Mesenchymal stem cell (in vitro differentiated cells and primary cell): ENCODE measurements at regions not wholly inside any gene's neighbourhood (a gene's known extent, or its start where the extent isn't known, plus 50 kb on each side); places are given as distances from the start of the nearest gene placed in this dataset.

Experiments used
- DNase-seq: peaks from one replicate; pipeline ENCODE4 v3.0.0-alpha.2; 2013
- H2AFZ ChIP-seq: one replicate; pipeline ENCODE4 v1.6.1; 2013; ENCODE audit warnings: low read depth, mild to moderate bottlenecking, control low read depth, inconsistent platforms, low read length, moderate library complexity
- H2AK5ac ChIP-seq: 2 replicates; pipeline ENCODE4 v1.6.1; 2013; ENCODE audit warnings: low read length, moderate library complexity, mild to moderate bottlenecking, inconsistent platforms; ENCODE audit not compliant: severe bottlenecking
- H2BK120ac ChIP-seq: one replicate; pipeline ENCODE4 v1.6.1; 2013; ENCODE audit warnings: low read depth, mild to moderate bottlenecking, inconsistent platforms, low read length, moderate library complexity
- H2BK12ac ChIP-seq, 2 experiments: one replicate each; pipeline ENCODE4 v1.6.1; 2013; ENCODE audit warnings: inconsistent platforms in 2 of 2, low read length in 2 of 2, mild to moderate bottlenecking in 2 of 2, moderate library complexity in 2 of 2, control low read depth in 1 of 2
- H2BK15ac ChIP-seq: one replicate; pipeline ENCODE4 v1.6.1; 2013; ENCODE audit warnings: mild to moderate bottlenecking, low read depth, inconsistent platforms; ENCODE audit not compliant: poor library complexity, severe bottlenecking
- H2BK5ac ChIP-seq: 2 replicates; pipeline ENCODE4 v1.6.1; 2013; ENCODE audit warnings: low read depth, mild to moderate bottlenecking, low read length, control low read depth, inconsistent platforms; ENCODE audit not compliant: poor library complexity, severe bottlenecking
- H3K14ac ChIP-seq, 2 experiments: one replicate each; pipeline ENCODE4 v1.6.1; 2013; ENCODE audit warnings: inconsistent platforms in 2 of 2, low read length in 2 of 2, control low read depth in 1 of 2, mild to moderate bottlenecking in 1 of 2, moderate library complexity in 1 of 2
- H3K18ac ChIP-seq, 2 experiments: one replicate each; pipeline ENCODE4 v1.6.1; 2013; ENCODE audit warnings: inconsistent platforms in 2 of 2, low read length in 2 of 2, control low read depth in 1 of 2, low read depth in 1 of 2, mild to moderate bottlenecking in 1 of 2
- H3K23ac ChIP-seq, 2 experiments: one replicate each; pipeline ENCODE4 v1.6.1; 2013; ENCODE audit warnings: inconsistent platforms in 2 of 2, low read length in 2 of 2, mild to moderate bottlenecking in 2 of 2, moderate library complexity in 2 of 2, control low read depth in 1 of 2
- H3K27ac ChIP-seq: 2 replicates; pipeline ENCODE4 v1.5.1; 2013; ENCODE audit warnings: mild to moderate bottlenecking, moderate library complexity, low read length, control low read depth, inconsistent platforms; ENCODE audit not compliant: poor library complexity, severe bottlenecking
- H3K27me3 ChIP-seq, 2 experiments: 2 replicates each; pipeline versions ENCODE4 v1.6.1 to v1.7.0; 2013; ENCODE audit warnings: low read length in 2 of 2, mild to moderate bottlenecking in 2 of 2, moderate library complexity in 2 of 2, control low read depth in 1 of 2, inconsistent platforms in 1 of 2; ENCODE audit not compliant: control insufficient read depth in 1 of 2, insufficient read depth in 1 of 2
- H3K36me3 ChIP-seq, 2 experiments: 2 replicates each; pipeline versions ENCODE4 v1.6.1 to v1.7.0; 2013; ENCODE audit warnings: low read length in 2 of 2, control low read depth in 1 of 2, inconsistent platforms in 1 of 2, low read depth in 1 of 2, mild to moderate bottlenecking in 1 of 2; ENCODE audit not compliant: insufficient read depth in 2 of 2, control insufficient read depth in 1 of 2
- H3K4ac ChIP-seq, 2 experiments: one replicate each; pipeline ENCODE4 v1.6.1; 2013; ENCODE audit warnings: inconsistent platforms in 2 of 2, low read length in 2 of 2, mild to moderate bottlenecking in 2 of 2, moderate library complexity in 2 of 2, control low read depth in 1 of 2, low read depth in 1 of 2
- H3K4me1 ChIP-seq: 2 replicates; pipeline ENCODE4 v1.6.1; 2013; ENCODE audit warnings: low read depth, low read length, control low read depth; ENCODE audit not compliant: control insufficient read depth, insufficient read depth
- H3K4me2 ChIP-seq: 2 replicates; pipeline ENCODE4 v1.6.1; 2013; ENCODE audit warnings: low read length, mild to moderate bottlenecking, inconsistent platforms; ENCODE audit not compliant: poor library complexity, severe bottlenecking
- H3K4me3 ChIP-seq, 2 experiments: 2 replicates each; pipeline versions ENCODE4 v1.5.1 to v1.7.0; 2013; ENCODE audit warnings: low read length in 2 of 2, mild to moderate bottlenecking in 2 of 2, control low read depth in 1 of 2, low read depth in 1 of 2; ENCODE audit not compliant: insufficient read depth in 1 of 2
- H3K79me1 ChIP-seq: replicated peaks from 2 replicates; pipeline ENCODE4 v1.6.1; 2013; ENCODE audit warnings: mild to moderate bottlenecking, control low read depth, low read length, inconsistent platforms; ENCODE audit not compliant: poor library complexity, severe bottlenecking
- H3K9ac ChIP-seq: 2 replicates; pipeline ENCODE4 v1.7.0; 2013; ENCODE audit warnings: mild to moderate bottlenecking, low read length, moderate library complexity
- H3K9me3 ChIP-seq: 2 replicates; pipeline ENCODE4 v1.7.0; 2013; ENCODE audit warnings: mild to moderate bottlenecking, low read length; ENCODE audit not compliant: control insufficient read depth
- H4K8ac ChIP-seq: one replicate; pipeline ENCODE4 v1.6.1; 2013; ENCODE audit warnings: inconsistent platforms, mild to moderate bottlenecking, low read length, moderate library complexity
- H4K91ac ChIP-seq: one replicate; pipeline ENCODE4 v1.6.1; 2013; ENCODE audit warnings: mild to moderate bottlenecking, low read length, inconsistent platforms
- WGBS: methylation state at CpG from one replicate; pipeline ENCODE4 v1.1.7; 2013; ENCODE audit warnings: mixed read lengths; 5-methylcytosine and 5-hydroxymethylcytosine counted together

DNA sequence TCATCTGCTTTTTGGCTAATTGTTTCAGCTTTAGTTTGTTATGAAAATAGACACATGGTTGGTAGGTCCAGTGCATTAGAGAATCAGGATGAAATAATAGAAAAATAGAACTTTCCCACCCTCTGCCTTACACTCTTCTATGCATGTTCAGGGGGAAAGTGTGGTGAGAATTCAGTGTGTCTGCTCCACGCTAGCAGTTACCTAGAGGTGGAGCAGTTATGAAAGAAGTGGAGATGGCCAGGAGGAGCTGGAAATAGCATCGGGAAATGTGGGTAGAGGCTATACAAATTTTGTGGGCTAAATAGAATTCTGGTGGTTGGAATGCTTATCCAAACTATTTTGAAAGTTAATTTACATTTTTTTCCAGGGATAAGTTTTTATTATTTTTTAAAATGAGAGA, 91.4 kb upstream of the MAD2L1 start:
- H3K4me2 ChIP-seq: no peak overlapping the region
- no peak overlapping the region for H3K4ac ChIP-seq
- 90% methylated on average over 2 of the region's 2 CpGs for WGBS

DNA sequence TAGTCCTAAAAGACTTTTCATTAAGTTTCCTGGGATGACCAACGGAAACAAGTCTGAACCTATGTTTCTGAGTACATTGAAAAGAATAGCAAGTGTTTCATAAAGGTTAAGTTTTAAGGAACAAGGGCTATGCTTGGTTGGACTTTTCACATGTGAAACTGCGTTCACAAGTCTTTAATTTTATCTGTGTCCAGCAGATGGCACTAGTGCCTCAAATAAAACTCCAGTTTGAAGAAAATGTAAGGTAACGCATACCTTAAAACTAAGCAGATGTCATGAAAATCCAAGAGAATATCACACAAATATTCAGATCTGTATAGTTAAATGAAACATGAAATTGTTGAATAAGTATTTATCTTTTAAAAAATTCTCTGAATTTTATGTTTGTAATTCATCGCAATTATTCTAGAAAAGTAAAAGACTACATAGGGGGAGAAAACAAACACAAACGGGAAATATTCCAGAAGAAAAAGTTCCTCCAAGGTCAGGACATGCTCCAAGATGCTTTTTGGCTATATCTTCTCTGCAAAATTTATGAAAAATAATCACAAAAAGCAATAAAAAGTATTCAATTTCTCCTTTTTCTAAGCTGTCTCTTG, 89.6 kb upstream of the MAD2L1 start:
- no peak overlapping the region for H3K4me3 ChIP-seq
- H3K36me3 ChIP-seq: no peaks in the 10 kb centered on the region
- no peaks in the 10 kb centered on the region for H3K79me1 ChIP-seq
- H4K91ac ChIP-seq: no peak overlapping the region
- no peak overlapping the region for H2AFZ ChIP-seq
- DNase-seq: peak; percentile 69
- no peak overlapping the region for H3K4ac ChIP-seq
- no peaks in the 10 kb centered on the region for H3K9me3 ChIP-seq
- H3K27ac ChIP-seq: no peak overlapping the region
- no peak overlapping the region for H2BK12ac ChIP-seq
- no peak overlapping the region for H2BK120ac ChIP-seq
- no peak overlapping the region for H2AK5ac ChIP-seq
- no peak overlapping the region for H3K23ac ChIP-seq
- no peak overlapping the region for H2BK5ac ChIP-seq
- no peak overlapping the region for H3K18ac ChIP-seq
- H3K14ac ChIP-seq: no peak overlapping the region
- H3K27me3 ChIP-seq: no peaks in the 10 kb centered on the region
- no peaks in the 10 kb centered on the region for H3K4me1 ChIP-seq
- H3K4me2 ChIP-seq: no peak overlapping the region
- peak overlapping the region; percentile 10 for H3K9ac ChIP-seq
- no peak overlapping the region for H4K8ac ChIP-seq
- 46% methylated on average over 4 of the region's 5 CpGs for WGBS
- H2BK15ac ChIP-seq: no peak overlapping the region

More for the DNA sequence above, 91.4 kb upstream of the MAD2L1 start:
- H3K9me3 ChIP-seq: no peaks in the 10 kb centered on the region
- H3K27me3 ChIP-seq: no peaks in the 10 kb centered on the region
- H2BK12ac ChIP-seq: no peak overlapping the region
- H2BK5ac ChIP-seq: no peak overlapping the region
- no peak overlapping the region for H2BK120ac ChIP-seq
- no peak overlapping the region for H3K4me3 ChIP-seq
- no peak overlapping the region for H4K91ac ChIP-seq
- no peak overlapping the region for H3K14ac ChIP-seq
- no peak for DNase-seq
- H3K4me1 ChIP-seq: no peaks in the 10 kb centered on the region
- H2AFZ ChIP-seq: no peak overlapping the region
- H3K36me3 ChIP-seq: no peaks in the 10 kb centered on the region
- H3K79me1 ChIP-seq: no peaks in the 10 kb centered on the region
- H2AK5ac ChIP-seq: no peak overlapping the region
- H3K18ac ChIP-seq: no peak overlapping the region
- no peak overlapping the region for H2BK15ac ChIP-seq
- no peak overlapping the region for H3K27ac ChIP-seq
- H3K23ac ChIP-seq: no peak overlapping the region
- no peak overlapping the region for H4K8ac ChIP-seq
- no peak overlapping the region for H3K9ac ChIP-seq

DNA sequence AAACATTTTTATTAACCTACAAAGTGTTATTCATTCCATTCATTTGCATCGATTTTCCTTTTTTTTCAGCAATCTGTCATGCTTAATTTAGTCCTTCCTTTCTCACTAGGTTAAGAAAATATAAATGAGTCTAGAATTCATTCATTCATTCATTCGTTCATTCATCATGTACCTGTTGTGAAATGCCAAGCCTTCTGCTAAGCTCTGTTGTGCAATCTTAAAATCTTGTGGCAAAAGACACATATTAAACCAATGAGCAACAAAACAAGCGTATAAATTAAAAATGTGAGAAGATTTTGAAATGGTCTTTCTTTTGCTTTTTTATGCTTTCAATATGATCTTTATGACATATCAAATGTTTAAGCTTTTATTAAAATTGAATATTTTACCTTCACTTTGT, 88.6 kb upstream of the MAD2L1 start:
- WGBS: no CpG with 5 or more reads among the region's 3 CpGs
- H3K9ac ChIP-seq: no peak overlapping the region
- H3K79me1 ChIP-seq: no peaks in the 10 kb centered on the region
- no peak overlapping the region for H2AK5ac ChIP-seq
- no peak overlapping the region for H2BK15ac ChIP-seq
- no peak overlapping the region for H4K8ac ChIP-seq
- H3K27ac ChIP-seq: no peak overlapping the region
- no peak for DNase-seq
- no peaks in the 10 kb centered on the region for H3K4me1 ChIP-seq
- H2BK12ac ChIP-seq: no peak overlapping the region
- H3K36me3 ChIP-seq: no peaks in the 10 kb centered on the region
- H3K9me3 ChIP-seq: no peaks in the 10 kb centered on the region
- H2BK120ac ChIP-seq: no peak overlapping the region
- H3K18ac ChIP-seq: no peak overlapping the region
- no peak overlapping the region for H3K4ac ChIP-seq
- H3K14ac ChIP-seq: no peak overlapping the region
- H3K27me3 ChIP-seq: no peaks in the 10 kb centered on the region
- no peak overlapping the region for H4K91ac ChIP-seq
- no peak overlapping the region for H3K4me3 ChIP-seq
- H3K4me2 ChIP-seq: no peak overlapping the region
- no peak overlapping the region for H2AFZ ChIP-seq
- no peak overlapping the region for H2BK5ac ChIP-seq
- H3K23ac ChIP-seq: no peak overlapping the region

DNA sequence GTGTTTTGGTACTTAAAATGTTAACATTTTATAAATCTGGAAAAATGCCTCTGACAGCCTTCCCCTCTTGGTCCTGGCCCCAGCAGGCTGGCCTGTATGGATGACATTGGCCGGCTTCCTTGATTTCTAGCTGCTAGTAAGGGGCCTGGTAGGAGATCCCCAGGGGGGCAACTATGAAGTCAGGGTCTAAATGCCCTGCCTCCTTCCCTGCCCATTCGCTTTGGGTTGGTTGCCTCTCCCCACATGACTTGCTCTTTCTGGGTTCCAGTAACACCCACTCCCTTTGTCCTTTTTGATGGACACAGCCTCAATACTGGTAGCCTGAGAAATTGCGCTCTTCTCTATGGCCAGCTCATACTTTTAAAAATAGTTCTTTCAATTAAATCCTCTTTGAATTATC, 78.0 kb upstream of the MAD2L1 start:
- no peaks in the 10 kb centered on the region for H3K79me1 ChIP-seq
- H2BK120ac ChIP-seq: no peak overlapping the region
- no peak overlapping the region for H4K91ac ChIP-seq
- H3K9me3 ChIP-seq: no peaks in the 10 kb centered on the region
- no peak overlapping the region for H3K14ac ChIP-seq
- no peak overlapping the region for H2BK12ac ChIP-seq
- no peak overlapping the region for H3K4me3 ChIP-seq
- H3K23ac ChIP-seq: no peak overlapping the region
- no peak overlapping the region for H2AK5ac ChIP-seq
- no peaks in the 10 kb centered on the region for H3K4me1 ChIP-seq
- no peak overlapping the region for H2BK5ac ChIP-seq
- no peak overlapping the region for H3K27ac ChIP-seq
- H2BK15ac ChIP-seq: no peak overlapping the region
- H3K9ac ChIP-seq: no peak overlapping the region
- H3K18ac ChIP-seq: no peak overlapping the region
- no peak overlapping the region for H2AFZ ChIP-seq
- no peaks in the 10 kb centered on the region for H3K27me3 ChIP-seq
- no peak overlapping the region for H4K8ac ChIP-seq
- H3K4me2 ChIP-seq: no peak overlapping the region
- WGBS: 85% methylated on average over 2 of the region's 3 CpGs
- no peaks in the 10 kb centered on the region for H3K36me3 ChIP-seq
- H3K4ac ChIP-seq: no peak overlapping the region
- no peak for DNase-seq
